MG63 (cell line): ENCODE measurements at regions not wholly inside any gene's neighbourhood (a gene's known extent, or its start where the extent isn't known, plus 50 kb on each side); places are given as distances from the start of the nearest gene placed in this dataset.

Experiments used
- DNase-seq: peaks from one replicate; pipeline ENCODE4 v3.0.0-alpha.2; 2020
- H3K27me3 ChIP-seq: fragments of 250-450 bp; sonication (Bioruptor Pico); 2 replicates; pipeline ENCODE4 v1.5.1; 2020; ENCODE audit warnings: mild to moderate bottlenecking, moderate library complexity
- H3K36me3 ChIP-seq: fragments of 250-450 bp; sonication (Bioruptor Pico); 2 replicates; pipeline ENCODE4 v1.5.1; 2020; ENCODE audit warnings: mild to moderate bottlenecking, moderate library complexity
- H3K4me3 ChIP-seq: fragments of 250-450 bp; sonication (Bioruptor Pico); 2 replicates; pipeline ENCODE4 v1.5.1; 2020; ENCODE audit warnings: mild to moderate bottlenecking, moderate library complexity
- H3K9me3 ChIP-seq: fragments of 250-450 bp; sonication (Bioruptor Pico); 2 replicates; pipeline ENCODE4 v1.5.1; 2020; ENCODE audit warnings: mild to moderate bottlenecking, moderate library complexity

DNA sequence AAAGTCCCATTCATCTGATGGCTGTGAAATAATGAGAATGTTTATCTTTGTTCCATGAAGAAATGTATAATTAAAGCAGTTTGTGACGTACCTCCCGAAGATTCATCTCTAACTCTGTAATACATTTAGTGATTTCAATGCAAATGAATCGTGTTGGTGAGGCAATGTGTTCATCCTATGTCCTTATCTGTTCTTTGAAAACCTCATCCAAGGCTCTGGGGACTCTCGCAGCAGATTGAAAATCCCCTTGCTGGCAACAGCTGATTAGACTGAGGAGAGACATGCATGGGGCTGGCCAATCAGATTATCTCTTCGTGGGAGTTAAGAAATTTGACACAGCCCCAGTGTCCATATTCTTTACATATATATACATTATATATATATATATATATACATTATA is 1095.4 kb upstream of the EEF2KMT start:
- H3K36me3 ChIP-seq = no peaks in the 10 kb centered on the region
- no peaks in the 10 kb centered on the region for H3K9me3 ChIP-seq
- DNase-seq = no peak
- H3K4me3 ChIP-seq = no peak overlapping the region
- no peaks in the 10 kb centered on the region for H3K27me3 ChIP-seq

DNA sequence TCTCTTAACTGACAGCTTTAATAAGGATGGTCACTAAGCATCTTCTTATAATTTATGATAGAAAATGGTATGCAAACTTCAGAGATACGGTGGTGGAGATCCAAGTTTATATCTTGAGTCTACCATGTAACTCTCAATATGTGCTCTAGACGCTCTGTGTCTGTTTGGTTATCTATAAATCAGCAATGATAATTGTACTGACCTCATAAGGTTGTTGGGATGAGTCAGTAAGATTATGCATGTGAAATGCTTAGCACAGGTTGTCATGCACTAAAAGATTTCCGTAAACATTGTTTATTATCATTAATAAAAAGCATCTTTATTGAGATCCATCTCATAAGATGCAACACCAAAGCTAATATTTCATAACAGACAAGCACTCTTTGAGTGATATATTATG is 1094.9 kb upstream of the EEF2KMT start:
- Histone ChIP-seq H3K9me3 (no peaks in the 10 kb centered on the region), H3K4me3 (no peak overlapping the region), H3K36me3 (no peaks in the 10 kb centered on the region), H3K27me3 (no peaks in the 10 kb centered on the region)
- no peak for DNase-seq

DNA sequence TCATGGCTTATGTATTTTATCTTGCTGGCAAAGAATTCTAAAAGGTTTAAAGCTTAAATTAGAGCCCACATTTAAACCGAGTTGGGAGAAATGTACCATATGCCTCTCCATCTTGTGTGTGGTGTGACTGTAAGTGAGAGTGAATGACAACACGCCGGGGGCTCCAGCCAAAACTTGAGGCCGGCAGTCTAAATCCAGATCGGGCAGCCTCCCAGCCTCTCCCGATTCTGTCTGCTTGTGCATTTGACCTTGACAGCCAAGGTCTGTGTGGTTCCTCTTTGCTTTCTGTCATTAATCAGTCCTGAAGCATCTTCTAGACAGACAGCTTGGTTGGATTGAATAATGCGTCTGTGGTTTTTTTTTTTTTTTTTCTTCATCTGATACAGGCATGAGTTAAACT is 1093.2 kb upstream of the EEF2KMT start:
- Histone ChIP-seq H3K9me3 (no peaks in the 10 kb centered on the region), H3K27me3 (no peaks in the 10 kb centered on the region), H3K4me3 (no peak overlapping the region), H3K36me3 (no peaks in the 10 kb centered on the region)
- DNase-seq = no peak

DNA sequence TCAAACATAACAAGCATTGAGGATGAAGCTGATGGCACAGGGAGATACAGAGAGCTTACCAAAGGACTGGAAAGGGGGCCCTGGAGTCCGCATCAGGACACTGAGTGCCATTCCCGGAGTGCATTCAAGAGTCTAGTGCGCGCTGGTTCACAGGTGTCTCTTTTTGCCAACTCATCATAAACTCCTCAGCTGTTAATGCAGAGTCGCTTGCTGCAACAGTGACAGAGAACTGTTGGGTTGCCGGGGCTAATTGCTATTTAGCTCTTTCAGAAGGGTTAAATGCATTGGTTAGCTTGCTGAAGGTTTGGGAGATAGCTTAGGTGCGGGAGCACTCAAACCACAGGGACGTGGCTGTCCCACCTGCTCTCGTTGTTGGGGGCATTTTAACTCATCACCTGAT is 1091.6 kb upstream of the EEF2KMT start:
- Histone ChIP-seq H3K27me3 (no peaks in the 10 kb centered on the region), H3K4me3 (no peak overlapping the region), H3K9me3 (no peaks in the 10 kb centered on the region), H3K36me3 (no peaks in the 10 kb centered on the region)
- no peak for DNase-seq

DNA sequence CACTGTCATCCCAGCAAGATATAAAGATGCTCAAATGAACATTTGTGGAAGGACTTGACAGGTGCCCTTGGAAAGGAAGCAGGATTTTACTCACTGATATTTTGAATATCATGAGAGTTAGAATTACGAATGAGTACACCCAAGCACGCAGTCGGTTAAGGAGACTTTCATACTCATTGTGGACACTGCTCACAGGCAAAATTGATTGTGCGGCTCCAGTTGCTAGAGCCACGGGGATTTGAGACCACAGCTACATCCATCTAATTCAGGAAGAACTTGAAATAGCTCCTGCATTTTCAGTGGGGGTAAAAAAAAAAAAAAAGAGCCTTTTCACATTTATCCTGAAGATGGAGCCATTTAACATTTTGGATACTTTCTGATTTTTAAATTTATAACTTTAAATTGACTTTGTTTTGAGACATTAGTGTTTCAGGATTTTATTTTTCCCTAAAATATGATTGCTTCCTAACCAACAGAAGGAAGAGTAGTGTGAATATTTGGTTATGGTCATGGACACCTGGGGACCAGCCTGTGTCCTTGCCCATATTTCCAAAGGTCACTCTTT is 1080.1 kb upstream of the EEF2KMT start:
- Histone ChIP-seq H3K27me3 (no peaks in the 10 kb centered on the region), H3K36me3 (no peaks in the 10 kb centered on the region), H3K4me3 (no peak overlapping the region), H3K9me3 (no peaks in the 10 kb centered on the region)
- DNase-seq = no peak

DNA sequence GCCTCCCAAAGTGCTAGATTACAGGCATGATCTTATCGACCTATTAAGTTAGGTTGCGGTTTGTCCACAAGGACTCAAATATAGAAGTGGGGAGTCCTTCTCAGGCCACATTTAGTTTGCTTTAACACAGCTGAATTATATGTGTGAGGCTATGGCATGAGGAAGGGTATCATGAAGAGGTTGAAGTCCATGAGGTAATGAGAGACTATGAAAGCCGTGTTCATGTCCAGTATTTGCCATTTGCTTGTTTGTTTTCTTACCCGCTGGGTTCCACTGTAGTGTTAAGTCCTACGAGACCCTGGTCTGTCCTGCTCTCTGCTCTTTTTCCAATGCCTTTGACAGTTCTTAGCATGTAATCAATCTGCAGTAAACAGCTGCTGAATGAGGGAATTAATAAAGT is 1072.4 kb upstream of the EEF2KMT start:
- no peaks in the 10 kb centered on the region for H3K36me3 ChIP-seq
- DNase-seq = no peak
- no peaks in the 10 kb centered on the region for H3K27me3 ChIP-seq
- no peaks in the 10 kb centered on the region for H3K9me3 ChIP-seq
- H3K4me3 ChIP-seq = no peak overlapping the region

DNA sequence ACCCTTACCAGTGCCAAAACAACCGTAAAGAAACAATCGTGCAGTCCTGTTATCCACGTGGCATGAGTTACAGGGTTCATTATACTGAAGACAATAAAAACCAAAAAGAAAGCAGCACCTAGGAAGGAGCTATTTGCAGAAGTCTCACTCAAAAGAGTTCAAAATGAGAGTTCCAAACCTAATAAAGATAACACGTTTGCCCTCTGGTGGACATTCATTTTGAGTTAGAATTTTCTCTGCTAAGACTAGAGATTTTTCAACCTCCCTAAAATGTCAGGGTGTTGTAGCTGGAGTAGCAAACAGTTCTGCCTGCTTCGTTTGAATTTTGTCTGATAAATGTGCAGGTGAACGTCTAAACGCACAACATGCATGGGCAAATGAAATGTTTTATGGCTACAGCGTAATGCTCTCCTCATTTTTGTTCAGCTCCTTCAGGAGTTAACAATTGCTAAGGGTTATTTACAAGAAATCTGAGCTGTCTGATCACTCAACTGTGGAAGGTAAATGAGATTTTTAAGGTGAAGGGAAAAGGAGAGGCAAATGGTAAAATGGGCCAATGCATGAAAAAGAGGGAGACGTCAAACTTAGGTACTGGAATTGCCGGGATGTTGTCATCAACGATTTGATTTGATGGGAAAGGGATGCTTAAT is 1067.9 kb upstream of the EEF2KMT start:
- H3K27me3 ChIP-seq = no peaks in the 10 kb centered on the region
- DNase-seq = no peak
- no peaks in the 10 kb centered on the region for H3K36me3 ChIP-seq
- H3K9me3 ChIP-seq = no peaks in the 10 kb centered on the region
- H3K4me3 ChIP-seq = no peak overlapping the region

DNA sequence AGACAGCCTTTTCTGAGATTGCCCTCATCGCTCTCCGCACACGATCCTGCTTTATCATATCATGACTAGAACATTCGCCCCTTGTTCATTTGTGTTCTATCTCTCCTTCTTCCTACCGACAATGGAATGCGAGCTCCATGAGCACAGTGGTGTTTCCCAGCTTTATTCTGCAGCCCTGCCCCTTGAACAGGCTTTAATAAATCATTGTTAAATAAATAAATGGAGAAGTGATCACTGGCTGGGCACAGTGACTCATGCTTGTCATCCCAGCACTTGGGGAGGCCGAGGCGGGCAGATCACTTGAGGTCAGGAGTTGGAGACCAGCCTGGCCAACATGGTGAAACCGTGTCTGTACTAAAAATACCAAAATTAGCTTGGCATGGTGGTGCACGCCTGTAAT is 1063.3 kb upstream of the EEF2KMT start:
- DNase-seq = peak; percentile 21
- no peaks in the 10 kb centered on the region for H3K36me3 ChIP-seq
- H3K4me3 ChIP-seq = no peak overlapping the region
- H3K27me3 ChIP-seq = no peaks in the 10 kb centered on the region
- no peaks in the 10 kb centered on the region for H3K9me3 ChIP-seq

DNA sequence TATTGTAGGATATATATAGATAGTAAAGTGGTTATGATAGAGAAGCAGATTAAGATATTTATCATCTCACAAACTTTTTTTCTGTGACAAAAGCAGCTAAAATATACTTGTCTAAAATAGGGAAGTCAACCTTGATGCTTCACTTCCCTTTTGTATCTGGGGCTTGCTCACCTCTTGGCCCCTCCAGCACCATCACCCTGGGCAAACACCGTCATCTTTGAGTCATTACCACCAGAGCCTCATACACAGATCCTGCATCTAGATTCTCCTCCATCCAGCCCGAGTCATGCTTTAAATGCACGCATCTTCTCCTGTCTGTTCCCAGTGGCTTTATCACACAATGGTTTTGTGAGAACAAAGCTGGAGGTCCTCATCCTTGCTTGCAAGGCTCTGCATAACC is 1062.7 kb upstream of the EEF2KMT start:
- no peaks in the 10 kb centered on the region for H3K27me3 ChIP-seq
- peak; percentile 5 for DNase-seq

DNA sequence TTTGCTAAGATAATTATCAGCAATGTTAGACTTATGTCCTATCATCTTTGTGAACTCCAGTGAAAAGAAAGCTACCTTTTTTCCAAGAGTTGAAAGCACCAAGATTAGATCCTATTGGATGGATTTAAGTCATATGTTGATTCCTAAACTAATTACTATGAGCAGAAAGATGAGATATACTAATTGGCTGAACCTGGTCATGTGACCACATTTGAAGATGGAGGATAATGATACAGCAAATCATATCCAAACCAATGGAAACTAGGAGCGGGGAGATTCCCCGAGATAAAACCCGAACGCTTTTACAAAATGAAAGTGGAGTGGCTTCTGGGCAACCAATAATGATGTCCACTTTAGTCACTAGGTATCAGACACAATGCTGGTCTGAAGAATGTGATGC is 1060.2 kb upstream of the EEF2KMT start:
- Histone ChIP-seq H3K36me3 (no peaks in the 10 kb centered on the region), H3K4me3 (no peak overlapping the region), H3K27me3 (no peaks in the 10 kb centered on the region), H3K9me3 (no peaks in the 10 kb centered on the region)
- DNase-seq = no peak

More for the DNA sequence above, 1062.7 kb upstream of the EEF2KMT start:
- Histone ChIP-seq H3K4me3 (no peak overlapping the region), H3K9me3 (no peaks in the 10 kb centered on the region), H3K36me3 (no peaks in the 10 kb centered on the region)

DNA sequence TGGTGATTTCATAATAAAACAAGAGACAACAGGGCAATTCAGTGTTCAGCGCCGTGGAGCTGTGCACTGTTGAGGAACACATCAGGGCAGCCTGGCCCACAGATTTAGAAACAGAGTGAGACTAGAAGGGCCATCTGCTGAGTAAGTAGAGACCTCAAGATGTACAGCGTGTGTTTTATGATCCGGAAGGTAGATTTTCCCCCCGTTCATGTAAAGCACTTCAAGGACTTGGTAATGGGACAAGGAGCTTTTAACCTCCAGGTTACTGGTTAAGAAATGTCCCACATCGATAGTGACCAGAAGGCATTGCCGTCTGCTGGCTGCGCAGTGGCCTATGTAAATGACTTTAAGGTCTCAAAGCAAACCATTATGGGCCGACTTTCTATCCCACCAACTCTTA is 1057.7 kb upstream of the EEF2KMT start:
- no peaks in the 10 kb centered on the region for H3K36me3 ChIP-seq
- H3K27me3 ChIP-seq = no peaks in the 10 kb centered on the region
- no peaks in the 10 kb centered on the region for H3K9me3 ChIP-seq
- DNase-seq = no peak
- H3K4me3 ChIP-seq = no peak overlapping the region

DNA sequence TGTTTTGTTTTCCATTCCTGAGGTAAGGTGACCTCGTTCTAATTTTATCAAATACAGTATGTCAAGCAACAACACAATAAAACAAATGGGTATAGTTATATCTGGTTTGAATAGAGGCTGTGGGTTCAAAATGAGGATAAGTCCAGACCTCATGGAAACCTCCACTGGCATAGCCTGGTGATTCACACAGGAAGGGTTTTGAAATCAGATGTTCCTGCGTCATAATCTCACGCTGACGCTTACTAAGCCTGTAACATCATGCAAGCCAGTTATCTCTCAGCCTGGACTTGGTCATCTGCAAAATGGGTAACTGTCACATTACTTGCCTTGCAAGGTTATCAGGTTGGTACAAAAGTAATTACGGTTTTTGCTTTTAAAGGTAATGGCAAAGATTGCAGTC is 1056.3 kb upstream of the EEF2KMT start:
- DNase-seq = no peak
- Histone ChIP-seq H3K27me3 (no peaks in the 10 kb centered on the region), H3K9me3 (no peaks in the 10 kb centered on the region), H3K36me3 (no peaks in the 10 kb centered on the region), H3K4me3 (no peak overlapping the region)

DNA sequence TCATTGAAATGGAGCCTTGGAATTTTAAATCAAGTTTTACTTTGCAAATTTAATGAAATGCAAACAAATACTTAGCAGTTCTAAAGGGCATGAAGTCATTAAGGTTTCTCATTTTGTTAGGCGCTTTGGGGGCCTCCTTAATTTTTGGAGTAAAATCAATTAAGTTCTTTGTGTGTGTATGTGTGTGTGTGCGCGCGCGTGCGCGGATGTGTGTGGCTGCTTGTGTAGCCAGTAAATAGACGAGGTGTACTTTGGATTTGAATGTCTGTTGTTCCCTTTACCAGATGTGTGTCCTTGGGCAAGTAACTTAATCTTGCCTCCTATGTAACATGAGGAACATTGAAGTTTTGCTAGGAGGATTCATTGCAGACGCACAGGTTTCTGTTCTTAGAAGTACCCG is 1051.4 kb upstream of the EEF2KMT start:
- H3K9me3 ChIP-seq = no peaks in the 10 kb centered on the region
- DNase-seq = no peak
- no peak overlapping the region for H3K4me3 ChIP-seq
- no peaks in the 10 kb centered on the region for H3K27me3 ChIP-seq
- no peaks in the 10 kb centered on the region for H3K36me3 ChIP-seq

DNA sequence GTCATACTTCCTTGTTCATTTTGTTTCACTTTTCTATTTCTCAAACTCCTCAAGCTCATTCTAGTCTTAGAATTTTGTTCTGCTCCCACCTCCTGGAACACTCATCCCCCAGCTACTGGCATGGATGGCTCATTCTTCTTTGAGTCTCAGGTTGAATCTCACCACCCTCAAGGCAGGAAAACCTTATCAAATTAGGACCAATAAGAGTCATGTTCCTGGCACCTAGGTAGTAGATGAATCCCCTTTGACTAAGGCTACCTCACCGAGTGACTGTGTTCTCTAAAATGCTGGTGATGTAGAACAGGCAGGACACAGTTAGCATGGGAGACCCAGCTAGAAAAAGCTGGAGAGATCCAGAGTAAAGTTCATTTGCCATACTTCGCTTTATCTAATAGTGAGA is 1050.8 kb upstream of the EEF2KMT start:
- Histone ChIP-seq H3K36me3 (no peaks in the 10 kb centered on the region), H3K4me3 (no peak overlapping the region), H3K9me3 (no peaks in the 10 kb centered on the region), H3K27me3 (no peaks in the 10 kb centered on the region)
- no peak for DNase-seq

DNA sequence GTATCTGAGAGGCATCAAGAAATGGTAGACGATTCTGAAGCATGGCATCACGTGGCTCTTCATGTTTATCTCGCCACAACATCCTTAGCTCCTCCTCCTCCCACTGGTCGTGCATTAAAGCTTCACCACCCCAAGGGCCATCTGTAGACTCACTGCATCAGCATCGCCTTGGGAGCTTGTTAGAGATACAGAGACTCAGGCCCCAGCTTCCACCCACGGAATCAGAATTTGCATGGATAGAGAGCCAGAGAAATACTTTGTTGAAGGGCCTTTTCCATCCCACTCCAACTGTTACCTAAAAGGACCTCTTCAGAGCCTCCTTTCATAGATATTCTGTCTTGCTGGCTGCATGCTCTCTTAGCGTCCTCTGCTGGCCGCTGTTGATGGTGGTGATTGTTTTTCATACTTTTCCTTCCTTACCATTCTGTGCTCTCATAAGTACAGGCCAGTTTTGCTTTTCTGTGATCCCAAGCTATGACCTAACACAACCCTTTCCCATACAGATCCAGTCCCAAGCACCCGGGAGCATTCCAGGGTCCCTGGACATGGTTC is 1049.4 kb upstream of the EEF2KMT start:
- no peak for DNase-seq

DNA sequence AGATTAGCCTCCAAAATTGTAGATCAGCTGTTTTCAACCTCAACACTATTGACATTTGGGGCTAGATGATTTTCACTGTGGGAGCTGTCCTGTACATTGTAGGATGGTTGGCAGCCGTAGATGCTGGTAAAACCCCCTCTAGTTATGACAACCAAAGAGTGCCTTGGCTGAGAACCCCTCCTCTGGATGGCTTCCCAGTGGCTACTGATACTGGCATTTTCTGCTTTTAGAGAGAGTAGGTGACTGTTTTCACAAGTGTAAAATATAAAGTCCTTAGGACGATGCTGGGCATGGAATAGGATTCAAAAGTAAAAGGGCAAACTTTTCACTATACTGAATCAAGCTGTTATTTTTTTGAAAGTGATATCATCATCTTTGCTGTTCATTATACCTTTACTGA is 1048.8 kb upstream of the EEF2KMT start:
- no peak for DNase-seq
- Histone ChIP-seq H3K9me3 (no peaks in the 10 kb centered on the region), H3K36me3 (no peaks in the 10 kb centered on the region), H3K4me3 (no peak overlapping the region), H3K27me3 (no peaks in the 10 kb centered on the region)

More for the DNA sequence above, 1049.4 kb upstream of the EEF2KMT start:
- H3K36me3 ChIP-seq = no peaks in the 10 kb centered on the region
- no peak overlapping the region for H3K4me3 ChIP-seq
- H3K9me3 ChIP-seq = no peaks in the 10 kb centered on the region
- no peaks in the 10 kb centered on the region for H3K27me3 ChIP-seq

DNA sequence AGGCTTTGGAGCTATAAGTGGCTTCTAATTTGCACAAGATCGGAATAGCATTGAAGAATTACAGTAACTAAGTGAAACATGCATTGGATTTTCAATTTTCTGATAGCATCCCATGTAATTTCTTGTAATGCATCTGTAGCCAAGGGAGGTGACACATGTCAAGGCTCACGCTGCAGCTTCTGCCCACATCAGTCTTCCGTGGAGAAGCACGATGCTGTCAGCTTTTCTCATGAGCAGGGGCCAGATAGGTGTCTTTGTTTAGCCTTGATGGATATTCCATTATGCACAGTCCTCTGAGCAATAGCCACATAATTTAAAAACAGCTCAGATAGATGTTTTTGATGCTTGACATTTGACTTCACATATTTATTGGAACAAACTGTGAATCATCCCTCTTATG is 1046.9 kb upstream of the EEF2KMT start:
- H3K4me3 ChIP-seq = no peak overlapping the region
- no peaks in the 10 kb centered on the region for H3K9me3 ChIP-seq
- H3K36me3 ChIP-seq = no peaks in the 10 kb centered on the region
- no peak for DNase-seq
- no peaks in the 10 kb centered on the region for H3K27me3 ChIP-seq

DNA sequence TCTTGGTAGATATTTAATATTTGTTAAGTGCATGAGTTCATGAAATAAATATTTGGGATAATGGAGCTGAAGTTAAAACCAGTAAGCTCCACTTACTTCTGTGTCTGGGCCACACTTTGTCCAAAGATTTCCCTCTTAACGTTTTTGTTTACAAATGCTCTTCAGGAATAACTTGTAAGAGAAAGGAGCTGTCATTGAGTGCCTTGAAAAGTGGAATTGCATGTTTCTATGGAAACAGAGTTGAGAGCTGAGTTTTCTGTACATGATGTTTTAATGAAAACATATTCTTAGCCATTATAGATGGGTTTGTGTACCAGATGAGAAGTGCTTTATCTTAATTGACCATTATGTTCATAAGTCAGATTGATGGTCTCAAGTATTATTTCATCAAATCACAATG is 1045.4 kb upstream of the EEF2KMT start:
- H3K9me3 ChIP-seq = no peaks in the 10 kb centered on the region
- no peaks in the 10 kb centered on the region for H3K27me3 ChIP-seq
- no peak for DNase-seq
- H3K4me3 ChIP-seq = no peak overlapping the region
- H3K36me3 ChIP-seq = no peaks in the 10 kb centered on the region
